ENCODE measurements at regions not wholly inside any gene's neighbourhood (a gene's known extent, or its start where the extent isn't known, plus 50 kb on each side); places are given as distances from the start of the nearest gene placed in this dataset.

GRCh38 chr5:39491210-39491609, 66.4 kb upstream of the DAB2 start:
- DNase-seq = no peak

GRCh38 chr5:39489263-39489662, 64.5 kb upstream of the DAB2 start:
- DNase-seq = no peak

- no peak for DNase-seq
These were observed 62.0 kb upstream of the DAB2 start for GRCh38 chr5:39486790-39487189.

GRCh38 chr5:39486361-39486760, 61.6 kb upstream of the DAB2 start:
- no peak for DNase-seq

- DNase-seq = no peak
These were observed 60.3 kb upstream of the DAB2 start for GRCh38 chr5:39485079-39485478.

GRCh38 chr5:39484673-39485072, 59.9 kb upstream of the DAB2 start:
- no peak for DNase-seq

- no peak for DNase-seq
These were observed 57.3 kb upstream of the DAB2 start for GRCh38 chr5:39482098-39482497.

- no peak for DNase-seq
These were observed 54.8 kb upstream of the DAB2 start for GRCh38 chr5:39479537-39479936.

GRCh38 chr5:39478863-39479262, 54.1 kb upstream of the DAB2 start:
- no peak for DNase-seq

- no peak for DNase-seq
These were observed 52.1 kb upstream of the DAB2 start for GRCh38 chr5:39476843-39477220.

GRCh38 chr5:39475881-39476842, 51.4 kb upstream of the DAB2 start:
- DNase-seq = no peak

- DNase-seq = no peak
These were observed 50.4 kb upstream of the DAB2 start for GRCh38 chr5:39475159-39475571.
